GM23338 (cell line): ENCODE measurements at regions not wholly inside any gene's neighbourhood (a gene's known extent, or its start where the extent isn't known, plus 50 kb on each side); places are given as distances from the start of the nearest gene placed in this dataset.

Experiments used
- ATAC-seq: fragments of 200-7000 bp; cut with Tn5 transposase; 3 replicates; pipeline ENCODE4 v1.9.1; 2020
- DNase-seq: peaks from one replicate; pipeline ENCODE4 v3.0.0-alpha.2; 2015; ENCODE audit warnings: low spot score
- H2AFZ ChIP-seq: fragments of 200-600 bp; sonication (generic); 2 replicates; pipeline ENCODE4 v1.8.0; 2016; ENCODE audit warnings: antibody characterized with exemption, mild to moderate bottlenecking, moderate library complexity
- H3F3A ChIP-seq: fragments of 200-600 bp; sonication (generic); replicated peaks from 2 replicates; pipeline ENCODE4 v1.8.0; 2017; ENCODE audit warnings: antibody characterized with exemption, mixed run types, low read depth
- H3K27ac ChIP-seq: fragments of 200-600 bp; sonication (generic); 2 replicates; pipeline ENCODE4 v1.6.1; 2016; ENCODE audit warnings: low read depth
- H3K27me3 ChIP-seq: fragments of 200-600 bp; sonication (generic); 2 replicates; pipeline ENCODE4 v1.8.0; 2016; ENCODE audit warnings: mild to moderate bottlenecking, mixed run types, moderate library complexity; ENCODE audit not compliant: insufficient read depth
- H3K36me3 ChIP-seq: fragments of 200-600 bp; sonication (generic); 2 replicates; pipeline ENCODE4 v1.8.0; 2016; ENCODE audit warnings: mild to moderate bottlenecking; ENCODE audit not compliant: insufficient read depth
- H3K4me1 ChIP-seq: fragments of 200-600 bp; sonication (generic); 2 replicates; pipeline ENCODE4 v1.8.0; 2016; ENCODE audit warnings: mild to moderate bottlenecking, moderate library complexity; ENCODE audit not compliant: insufficient read depth
- H3K4me2 ChIP-seq: fragments of 200-600 bp; sonication (generic); 2 replicates; pipeline ENCODE4 v1.7.1; 2017; ENCODE audit warnings: mixed run types
- H3K4me3 ChIP-seq: fragments of 200-600 bp; sonication (generic); 2 replicates; pipeline ENCODE4 v1.6.1; 2016; ENCODE audit warnings: mixed run types
- H3K79me2 ChIP-seq: fragments of 200-600 bp; sonication (generic); replicated peaks from 2 replicates; pipeline ENCODE4 v1.8.0; 2017; ENCODE audit warnings: mild to moderate bottlenecking; ENCODE audit not compliant: insufficient read depth
- H3K9me2 ChIP-seq: fragments of 200-600 bp; sonication (generic); 2 replicates; pipeline ENCODE4 v1.8.0; 2017; ENCODE audit not compliant: insufficient read depth
- H4K20me1 ChIP-seq: fragments of 200-600 bp; sonication (generic); replicated peaks from 2 replicates; pipeline ENCODE4 v1.8.0; 2017; ENCODE audit warnings: mild to moderate bottlenecking; ENCODE audit not compliant: insufficient read depth
- H3K27ac Mint-ChIP-seq: 2 replicates; pipeline ENCODE4 v1.8.0; 2020; ENCODE audit warnings: inconsistent platforms, mild to moderate bottlenecking, moderate library complexity, mixed read lengths
- H3K27me3 Mint-ChIP-seq: 3 replicates; pipeline ENCODE4 v1.8.0; 2022; ENCODE audit warnings: low read depth, mild to moderate bottlenecking, moderate library complexity, mixed read lengths, inconsistent platforms; ENCODE audit not compliant: insufficient read depth, poor library complexity
- H3K36me3 Mint-ChIP-seq: 3 replicates; pipeline ENCODE4 v1.8.0; 2021; ENCODE audit warnings: low read depth, mild to moderate bottlenecking, inconsistent platforms, moderate library complexity, mixed read lengths
- H3K4me1 Mint-ChIP-seq: 3 replicates; pipeline ENCODE4 v1.8.0; 2020; ENCODE audit warnings: mild to moderate bottlenecking, inconsistent platforms, mixed read lengths
- H3K4me3 Mint-ChIP-seq: 3 replicates; pipeline ENCODE4 v1.8.0; 2021; ENCODE audit warnings: moderate library complexity, mild to moderate bottlenecking, inconsistent platforms, mixed read lengths
- H3K9me3 Mint-ChIP-seq: 3 replicates; pipeline ENCODE4 v1.8.0; 2020; ENCODE audit warnings: moderate library complexity, mild to moderate bottlenecking, inconsistent platforms, mixed read lengths
- CREB1 ChIP-seq: fragments of 250-450 bp; sonication (Bioruptor Pico); IDR thresholded peaks from 2 replicates; pipeline ENCODE4 v1.5.0; 2020; ENCODE audit warnings: low read depth, mild to moderate bottlenecking, moderate library complexity
- EZH2 ChIP-seq: fragments of 200-600 bp; sonication (generic); IDR thresholded peaks from one replicate; pipeline ENCODE4 v1.8.0; 2017; ENCODE audit warnings: antibody characterized with exemption, mild to moderate bottlenecking, low read depth; ENCODE audit not compliant: unreplicated experiment
- JUNB ChIP-seq: IDR thresholded peaks from one replicate; pipeline ENCODE4 v1.6.1; 2016; ENCODE audit warnings: antibody characterized with exemption; ENCODE audit not compliant: unreplicated experiment
- NANOG ChIP-seq: IDR thresholded peaks from 2 replicates; pipeline ENCODE4 v1.6.1; 2016; ENCODE audit warnings: antibody characterized with exemption, borderline replicate concordance
- STAT1 ChIP-seq: IDR thresholded peaks from one replicate; pipeline ENCODE4 v1.6.1; 2016; ENCODE audit warnings: antibody characterized with exemption; ENCODE audit not compliant: unreplicated experiment
- ZNF462 ChIP-seq: fragments of 250-450 bp; sonication (Bioruptor Pico); IDR thresholded peaks from 2 replicates; pipeline ENCODE4 v1.5.0; 2020; ENCODE audit warnings: mild to moderate bottlenecking, moderate library complexity

GRCh38 chr20:56890011-56890410, 260.9 kb downstream of the TFAP2C start:
- DNase-seq (no peak), ATAC-seq (no peak)
- Mint-ChIP-seq H3K36me3 (no peaks in the 10 kb centered on the region; the same call in 2 of the 3 replicates), H3K9me3 (no peaks in the 10 kb centered on the region), H3K4me1 (peaks cover 23% of the 10 kb centered on the region), H3K4me3 (no peak overlapping the region), H3K27ac (no peak overlapping the region), H3K27me3 (peaks cover 3% of the 10 kb centered on the region)
- no peak overlapping the region for H3K4me2 ChIP-seq
- peak overlapping the region; percentile 59; the same call in 1 of the 2 replicates for H2AFZ ChIP-seq
- H3K27me3 ChIP-seq, result no peaks in the 10 kb centered on the region
- no peaks in the 10 kb centered on the region for H3F3A ChIP-seq
- no peaks in the 10 kb centered on the region for H3K36me3 ChIP-seq
- peaks cover 7% of the 10 kb centered on the region for H3K4me1 ChIP-seq
- H3K4me3 ChIP-seq, result no peak overlapping the region
- no peaks in the 10 kb centered on the region for H3K79me2 ChIP-seq
- no peaks in the 10 kb centered on the region for H3K9me2 ChIP-seq
- no peak overlapping the region for H3K27ac ChIP-seq
- no peaks in the 10 kb centered on the region for H4K20me1 ChIP-seq
- TF ChIP-seq EZH2, result no peak

- no peaks in the 10 kb centered on the region for H3K79me2 ChIP-seq
- no peak overlapping the region for H3K4me2 ChIP-seq
- H3K27ac Mint-ChIP-seq, result no peak overlapping the region
- peaks cover 6% of the 10 kb centered on the region for H3K27me3 Mint-ChIP-seq
- DNase-seq (peak; percentile 62), ATAC-seq (peak; percentile 61)
- H3K4me3 Mint-ChIP-seq, result no peak overlapping the region
- H3K4me3 ChIP-seq, result no peak overlapping the region
- no peaks in the 10 kb centered on the region for H3K9me3 Mint-ChIP-seq
- no peaks in the 10 kb centered on the region for H3K36me3 Mint-ChIP-seq
- H3K9me2 ChIP-seq, result no peaks in the 10 kb centered on the region
- H3K27ac ChIP-seq, result no peak overlapping the region
- H3K4me1 ChIP-seq, result peaks cover 22% of the 10 kb centered on the region
- TF ChIP-seq NANOG (no peak), EZH2 (no peak), JUNB (no peak), CREB1 (CRISPR knock-in tag) (no peak)
- no peaks in the 10 kb centered on the region for H3F3A ChIP-seq
- H3K4me1 Mint-ChIP-seq, result peaks cover 35% of the 10 kb centered on the region
- no peaks in the 10 kb centered on the region for H3K36me3 ChIP-seq
- no peaks in the 10 kb centered on the region for H3K27me3 ChIP-seq
- H2AFZ ChIP-seq, result peak overlapping the region; percentile 88
- no peaks in the 10 kb centered on the region for H4K20me1 ChIP-seq
Observed at GRCh38 chr20:56893226-56893917, 264.3 kb downstream of the TFAP2C start.

- no peak overlapping the region for H3K4me3 ChIP-seq
- no peaks in the 10 kb centered on the region for H3K36me3 ChIP-seq
- no peak for DNase-seq
- no peak for TF ChIP-seq ZNF462 (CRISPR knock-in tag)
- no peak for TF ChIP-seq STAT1
- no peak overlapping the region for H3K4me3 Mint-ChIP-seq
- no peaks in the 10 kb centered on the region for H4K20me1 ChIP-seq
- ATAC-seq, result no peak
- no peaks in the 10 kb centered on the region for H3K9me2 ChIP-seq
- H3K27me3 ChIP-seq, result no peaks in the 10 kb centered on the region
- H3K9me3 Mint-ChIP-seq, result peaks cover 3% of the 10 kb centered on the region
- peaks cover 3% of the 10 kb centered on the region; the same call in 1 of the 3 replicates for H3K36me3 Mint-ChIP-seq
- no peak overlapping the region for H3K4me2 ChIP-seq
- H2AFZ ChIP-seq, result no peak overlapping the region
- H3K4me1 Mint-ChIP-seq, result peaks cover 31% of the 10 kb centered on the region
- H3F3A ChIP-seq, result no peaks in the 10 kb centered on the region
- H3K27ac Mint-ChIP-seq, result no peak overlapping the region
- H3K27ac ChIP-seq, result no peak overlapping the region
- H3K27me3 Mint-ChIP-seq, result peaks cover 7% of the 10 kb centered on the region
- H3K79me2 ChIP-seq, result no peaks in the 10 kb centered on the region
- peaks cover 23% of the 10 kb centered on the region for H3K4me1 ChIP-seq
Observed at GRCh38 chr20:56896447-56896846, 267.3 kb downstream of the TFAP2C start.
